Hepatocyte (in vitro differentiated cells): ENCODE measurements at regions not wholly inside any gene's neighbourhood (a gene's known extent, or its start where the extent isn't known, plus 50 kb on each side); places are given as distances from the start of the nearest gene placed in this dataset.

Source experiments
- CTCF ChIP-seq: fragments of 200-600 bp; sonication (generic); IDR thresholded peaks from 2 replicates; pipeline ENCODE4 v1.5.1; 2016; ENCODE audit warnings: antibody characterized with exemption, mild to moderate bottlenecking; ENCODE audit not compliant: poor library complexity
- EZH2 ChIP-seq: fragments of 200-600 bp; sonication (generic); IDR thresholded peaks from 2 replicates; pipeline ENCODE4 v1.6.1; 2016; ENCODE audit warnings: antibody characterized with exemption, mild to moderate bottlenecking, borderline replicate concordance
- EZH2phosphoT487 ChIP-seq: fragments of 200-600 bp; sonication (generic); IDR thresholded peaks from one replicate; pipeline ENCODE4 v1.6.1; 2018; ENCODE audit warnings: antibody characterized with exemption, mild to moderate bottlenecking, low read depth, moderate library complexity; ENCODE audit not compliant: unreplicated experiment, severe bottlenecking

GRCh38 chr4:22895482-22895881 is 202.7 kb downstream of the GBA3 start:
- TF ChIP-seq CTCF (no peak), EZH2 (no peak), EZH2phosphoT487 (no peak)
